Thymus (tissue), 11 donors: ENCODE measurements at regions not wholly inside any gene's neighbourhood (a gene's known extent, or its start where the extent isn't known, plus 50 kb on each side); places are given as distances from the start of the nearest gene placed in this dataset.

Experiments
- DNase-seq, 9 donors: peaks; one replicate each; pipeline ENCODE4 v3.0.0-alpha.2; 2013; ENCODE audit warnings: low spot score in 9 of 9, low read depth in 6 of 9, missing footprints in 1 of 9
- H3K27ac ChIP-seq, 2 donors: one replicate each; pipeline ENCODE4 v1.5.1; 2013; ENCODE audit warnings: control low read depth in 1 of 2, low read depth in 1 of 2, low read length in 1 of 2, mild to moderate bottlenecking in 1 of 2, moderate library complexity in 1 of 2
- H3K27me3 ChIP-seq, 2 donors: one replicate each; pipeline ENCODE4 v1.5.1; 2013; ENCODE audit warnings: low read length in 1 of 2; ENCODE audit not compliant: control insufficient read depth in 2 of 2, insufficient read depth in 1 of 2
- H3K36me3 ChIP-seq, 2 donors: one replicate each; pipeline ENCODE4 v1.5.1; 2013; ENCODE audit warnings: low read length in 1 of 2, mild to moderate bottlenecking in 1 of 2, moderate library complexity in 1 of 2; ENCODE audit not compliant: control insufficient read depth in 2 of 2, insufficient read depth in 2 of 2
- H3K4me1 ChIP-seq, 2 donors: one replicate each; pipeline ENCODE4 v1.5.1; 2013; ENCODE audit warnings: low read length in 2 of 2; ENCODE audit not compliant: control insufficient read depth in 2 of 2, insufficient read depth in 2 of 2
- H3K4me3 ChIP-seq, 2 donors: one replicate each; pipeline ENCODE4 v1.5.1; 2013; ENCODE audit warnings: low read length in 2 of 2, control low read depth in 1 of 2, mild to moderate bottlenecking in 1 of 2
- H3K9me3 ChIP-seq, 2 donors: one replicate each; pipeline ENCODE4 v1.5.1; 2013; ENCODE audit warnings: low read length in 1 of 2, mild to moderate bottlenecking in 1 of 2; ENCODE audit not compliant: control insufficient read depth in 2 of 2, insufficient read depth in 1 of 2
- WGBS: extraction: QIAGEN DNeasy Blood & Tissue Kit; methylation state at CpG from one replicate; pipeline ENCODE4 v1.1.7; 2013; 5-methylcytosine and 5-hydroxymethylcytosine counted together
- donor health status: healthy.

DNA sequence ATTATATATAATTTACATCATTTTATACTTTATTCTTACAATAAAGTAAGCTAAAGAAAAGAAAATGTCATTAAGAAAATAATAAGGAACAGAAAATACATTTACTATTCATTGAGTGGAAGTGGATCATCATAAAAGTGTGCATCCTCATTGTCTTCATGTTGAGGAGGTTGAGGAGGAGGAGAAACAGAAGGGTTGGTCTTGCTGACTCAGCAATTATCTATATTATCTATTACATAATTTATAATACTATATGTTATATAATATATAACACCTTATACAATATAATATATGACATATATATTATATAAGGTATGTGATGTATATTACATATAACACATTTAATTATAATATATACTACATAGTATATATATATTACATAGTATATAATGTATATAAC lies 558.5 kb upstream of the AMELY start:
- Histone ChIP-seq H3K9me3 (no peaks in the 10 kb centered on the region), H3K4me3 (no peak overlapping the region), H3K4me1 (no peaks in the 10 kb centered on the region), H3K27ac (no peak overlapping the region), H3K36me3 (no peaks in the 10 kb centered on the region), H3K27me3 (no peaks in the 10 kb centered on the region)
- DNase-seq, result no peak

DNA sequence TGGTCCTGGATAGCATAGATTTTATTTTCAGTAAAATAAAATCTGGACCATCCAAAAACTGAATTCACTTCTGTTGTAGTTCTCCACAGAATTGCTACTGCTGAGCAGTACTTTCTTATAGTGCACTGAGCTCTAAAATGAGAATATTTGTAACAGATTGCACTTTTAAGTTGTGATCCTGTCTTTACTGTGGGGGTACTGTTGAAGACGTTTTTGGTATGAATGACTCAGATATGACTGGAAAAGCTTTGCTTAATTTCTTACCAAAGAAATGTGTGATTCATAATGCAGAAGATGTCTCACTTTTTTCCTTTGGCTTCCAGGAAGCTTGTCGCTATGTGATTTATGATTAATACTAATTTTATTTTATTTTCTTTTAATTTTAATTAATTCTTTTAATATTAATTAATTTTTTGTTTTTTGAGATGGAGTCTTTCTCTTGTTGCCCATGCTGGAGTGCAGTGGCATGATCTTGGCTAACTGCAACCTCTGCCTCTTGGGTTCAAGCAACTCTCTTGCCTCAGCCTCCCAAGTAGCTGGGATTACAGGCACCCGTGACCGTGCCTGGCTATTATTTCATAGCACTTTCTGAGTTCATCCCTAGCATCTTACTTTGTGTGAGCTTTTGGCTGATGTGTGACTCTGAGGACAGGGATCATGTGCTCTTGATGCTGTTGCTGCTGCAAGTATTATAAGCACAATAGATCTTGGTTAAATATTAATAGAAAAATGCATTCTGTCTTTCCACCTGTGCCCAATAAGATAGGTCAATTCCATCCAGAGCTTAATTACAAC lies 557.6 kb upstream of the AMELY start:
- no peak for DNase-seq
- WGBS, result 90% methylated on average over 4 of the region's 4 CpGs
- no peaks in the 10 kb centered on the region for H3K36me3 ChIP-seq

DNA sequence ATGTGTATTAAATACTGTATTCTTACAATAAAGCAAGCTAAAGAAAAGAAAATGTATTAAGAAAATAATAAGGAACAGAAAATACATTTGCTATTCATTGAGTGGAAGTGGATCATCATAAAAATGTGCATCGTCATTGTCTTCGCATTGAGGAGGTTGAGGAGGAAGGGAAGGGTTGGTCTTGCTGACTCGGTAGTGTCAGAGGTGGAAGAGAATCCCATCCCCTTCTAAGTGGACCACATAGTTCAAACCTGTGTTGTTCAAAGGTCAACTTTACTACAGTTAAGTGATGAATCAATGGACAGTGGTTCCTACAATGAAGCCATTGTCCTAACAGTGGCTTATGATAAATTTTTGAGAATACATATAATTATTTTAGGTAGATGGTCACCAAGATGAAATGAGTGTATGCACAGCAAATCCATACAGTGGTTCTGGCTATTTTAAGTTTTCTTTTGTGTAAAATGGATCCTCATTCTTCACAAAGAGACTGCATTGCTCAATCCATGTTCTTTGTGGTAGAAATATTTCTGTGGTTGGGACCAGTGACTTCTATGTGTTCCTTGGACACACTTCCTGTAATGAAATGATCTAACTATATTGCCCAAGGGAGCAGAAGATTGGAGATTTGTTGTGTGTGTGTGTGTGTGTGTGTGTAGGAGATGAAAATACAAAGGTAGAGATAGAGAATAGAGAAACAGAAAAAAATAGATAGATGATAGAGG lies 556.4 kb upstream of the AMELY start:
- DNase-seq, result no peak
- WGBS, result 91% methylated on average over 3 of the region's 3 CpGs
- Histone ChIP-seq H3K4me1 (no peaks in the 10 kb centered on the region), H3K27me3 (no peaks in the 10 kb centered on the region), H3K27ac (no peak overlapping the region), H3K4me3 (no peak overlapping the region), H3K9me3 (no peaks in the 10 kb centered on the region), H3K36me3 (no peaks in the 10 kb centered on the region)

More for the DNA sequence above, 557.6 kb upstream of the AMELY start:
- Histone ChIP-seq H3K4me1 (no peaks in the 10 kb centered on the region), H3K4me3 (no peak overlapping the region), H3K27ac (no peak overlapping the region), H3K9me3 (no peaks in the 10 kb centered on the region), H3K27me3 (no peaks in the 10 kb centered on the region)

DNA sequence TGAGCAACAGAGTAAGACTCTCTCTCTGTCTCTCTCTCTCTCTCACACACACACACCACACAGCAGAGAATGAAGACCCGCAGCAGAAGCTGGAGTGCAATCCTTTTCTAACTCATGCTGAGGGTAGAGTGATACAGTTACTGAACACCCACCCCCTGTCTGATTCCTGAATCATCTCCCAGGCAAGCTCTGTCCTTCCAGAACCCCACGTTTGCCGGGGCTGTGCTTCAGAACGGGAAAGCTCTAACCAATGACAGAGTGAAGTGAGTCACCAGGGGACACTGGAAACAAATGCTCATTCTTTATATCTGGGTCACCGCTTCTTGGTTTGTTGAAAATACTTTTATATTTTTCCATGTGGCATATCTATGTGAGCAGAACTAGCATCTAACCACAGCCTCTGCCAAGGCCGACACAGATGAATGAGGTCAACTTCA lies 553.7 kb upstream of the AMELY start:
- H3K36me3 ChIP-seq, result no peaks in the 10 kb centered on the region
- H3K4me1 ChIP-seq, result no peaks in the 10 kb centered on the region
- H3K9me3 ChIP-seq, result no peaks in the 10 kb centered on the region
- no peak for DNase-seq
- H3K27ac ChIP-seq, result no peak overlapping the region
- no peak overlapping the region for H3K4me3 ChIP-seq
- no peaks in the 10 kb centered on the region for H3K27me3 ChIP-seq
- 47% methylated on average over 6 of the region's 6 CpGs for WGBS

DNA sequence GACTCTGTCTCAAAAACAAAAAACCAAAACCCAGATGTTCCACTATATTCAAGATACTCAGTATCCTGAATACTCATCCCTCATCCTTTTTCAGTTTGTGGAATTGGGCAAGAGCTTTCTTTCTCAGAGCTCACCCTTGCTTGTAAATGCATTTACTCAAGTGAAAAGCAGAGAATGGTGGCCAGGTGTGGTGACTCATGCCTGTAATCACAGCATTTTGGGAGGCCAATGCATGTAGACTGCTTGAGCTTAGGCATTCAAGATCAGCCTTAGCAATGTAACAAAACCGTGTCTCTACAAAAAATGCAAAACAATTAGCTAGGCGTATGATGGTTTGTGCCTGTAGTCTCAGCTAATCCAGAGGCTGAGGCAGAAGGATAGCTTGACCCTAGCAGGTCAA lies 553.2 kb upstream of the AMELY start:
- H3K36me3 ChIP-seq, result no peaks in the 10 kb centered on the region
- no peak for DNase-seq
- H3K27ac ChIP-seq, result no peak overlapping the region
- WGBS, result 94% methylated on average over 2 of the region's 2 CpGs
- H3K4me3 ChIP-seq, result no peak overlapping the region
- H3K4me1 ChIP-seq, result no peaks in the 10 kb centered on the region
- H3K9me3 ChIP-seq, result no peaks in the 10 kb centered on the region
- no peaks in the 10 kb centered on the region for H3K27me3 ChIP-seq

GRCh38 chrY:7463711-7464110 lies 552.2 kb upstream of the AMELY start:
- no peaks in the 10 kb centered on the region for H3K4me1 ChIP-seq
- no peaks in the 10 kb centered on the region for H3K9me3 ChIP-seq
- no peak overlapping the region for H3K27ac ChIP-seq
- H3K27me3 ChIP-seq, result no peaks in the 10 kb centered on the region
- 93% methylated on average over 2 of the region's 2 CpGs for WGBS
- DNase-seq, result no peak
- no peak overlapping the region for H3K4me3 ChIP-seq
- no peaks in the 10 kb centered on the region for H3K36me3 ChIP-seq

GRCh38 chrY:7463196-7463595 lies 551.6 kb upstream of the AMELY start:
- Histone ChIP-seq H3K36me3 (no peaks in the 10 kb centered on the region), H3K9me3 (no peaks in the 10 kb centered on the region), H3K27me3 (no peaks in the 10 kb centered on the region), H3K27ac (no peak overlapping the region), H3K4me3 (no peak overlapping the region), H3K4me1 (no peaks in the 10 kb centered on the region)
- DNase-seq, result no peak
- 87% methylated on average over 2 of the region's 2 CpGs for WGBS

GRCh38 chrY:7462657-7463056 lies 551.1 kb upstream of the AMELY start:
- no peak for DNase-seq
- no peak overlapping the region for H3K27ac ChIP-seq
- H3K27me3 ChIP-seq, result no peaks in the 10 kb centered on the region
- no peaks in the 10 kb centered on the region for H3K9me3 ChIP-seq
- 59% methylated on average over 2 of the region's 2 CpGs for whole genome bisulfite sequencing
- H3K36me3 ChIP-seq, result no peaks in the 10 kb centered on the region
- no peak overlapping the region for H3K4me3 ChIP-seq
- H3K4me1 ChIP-seq, result no peaks in the 10 kb centered on the region

DNA sequence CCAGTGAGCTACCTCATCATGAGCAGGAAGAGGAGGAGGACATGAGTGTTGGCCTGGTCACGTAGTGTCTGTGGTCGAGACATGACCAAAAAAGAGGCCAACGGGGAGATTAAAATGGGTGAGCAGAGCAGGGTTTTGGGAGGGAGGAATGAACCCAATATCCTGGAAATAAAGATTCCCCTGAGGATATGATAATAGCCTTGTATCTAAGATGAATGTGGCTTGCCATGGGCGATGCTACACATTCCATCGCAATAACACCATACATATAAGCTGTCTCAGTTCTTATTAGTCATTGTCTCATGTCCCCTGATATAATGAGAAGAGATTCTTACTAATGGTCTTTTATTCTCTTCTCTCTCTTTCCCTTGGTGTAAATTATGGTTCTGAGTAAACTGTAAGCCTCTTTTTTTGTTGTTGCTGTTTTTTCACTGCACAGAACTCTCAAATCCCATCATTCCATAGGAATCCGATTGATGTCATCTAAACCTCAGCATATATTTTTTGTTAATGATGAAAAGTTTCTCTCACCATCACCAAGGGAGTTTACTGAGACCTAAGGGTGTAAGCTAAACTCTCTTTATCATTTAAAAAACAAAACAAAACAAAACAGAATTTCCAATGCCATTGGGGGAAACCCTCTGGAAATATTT lies 550.4 kb upstream of the AMELY start:
- H3K4me1 ChIP-seq, result no peaks in the 10 kb centered on the region
- 89% methylated on average over 6 of the region's 6 CpGs for WGBS
- H3K36me3 ChIP-seq, result no peaks in the 10 kb centered on the region
- no peak for DNase-seq
- H3K9me3 ChIP-seq, result no peaks in the 10 kb centered on the region
- H3K27ac ChIP-seq, result no peak overlapping the region
- H3K4me3 ChIP-seq, result no peak overlapping the region
- no peaks in the 10 kb centered on the region for H3K27me3 ChIP-seq
